HEK293T (cell line): ENCODE measurements at regions not wholly inside any gene's neighbourhood (a gene's known extent, or its start where the extent isn't known, plus 50 kb on each side); places are given as distances from the start of the nearest gene placed in this dataset.

Experiments used
- BHLHE40 ChIP-seq: fragments of 450-650 bp; IDR thresholded peaks from 2 replicates; pipeline ENCODE4 v1.6.1; 2016; ENCODE audit warnings: mild to moderate bottlenecking, moderate library complexity, borderline replicate concordance
- CTBP1 ChIP-seq: fragments of 450-650 bp; IDR thresholded peaks from 2 replicates; pipeline ENCODE4 v1.6.1; 2016; ENCODE audit warnings: borderline replicate concordance
- ELF4 ChIP-seq: fragments of 450-650 bp; IDR thresholded peaks from 2 replicates; pipeline ENCODE4 v1.6.1; 2017; ENCODE audit warnings: antibody characterized with exemption
- FOXM1 ChIP-seq: fragments of 450-650 bp; IDR thresholded peaks from 2 replicates; pipeline ENCODE4 v1.6.1; 2017; ENCODE audit warnings: mild to moderate bottlenecking, borderline replicate concordance
- HDGF ChIP-seq: fragments of 450-650 bp; IDR thresholded peaks from 2 replicates; pipeline ENCODE4 v1.6.1; 2017; ENCODE audit warnings: antibody characterized with exemption, borderline replicate concordance
- LEF1 ChIP-seq: fragments of 450-650 bp; IDR thresholded peaks from 2 replicates; pipeline ENCODE4 v1.6.1; 2017; ENCODE audit warnings: mild to moderate bottlenecking, borderline replicate concordance
- PKNOX1 ChIP-seq: fragments of 450-650 bp; IDR thresholded peaks from 2 replicates; pipeline ENCODE4 v1.6.1; 2016
- SP1 ChIP-seq: fragments of 450-650 bp; IDR thresholded peaks from 2 replicates; pipeline ENCODE4 v1.6.1; 2017
- SUZ12 ChIP-seq: fragments of 450-650 bp; IDR thresholded peaks from 2 replicates; pipeline ENCODE4 v1.6.1; 2016; ENCODE audit warnings: mild to moderate bottlenecking
- ZNF384 ChIP-seq: fragments of 450-650 bp; IDR thresholded peaks from 2 replicates; pipeline ENCODE4 v1.6.1; 2016

- TF ChIP-seq CTBP1 (no peak), BHLHE40 (no peak), SP1 (no peak), SUZ12 (no peak), FOXM1 (no peak), PKNOX1 (no peak), ELF4 (no peak), HDGF (no peak), LEF1 (no peak), ZNF384 (no peak)
These were observed 335.6 kb upstream of the SLC16A7 start for GRCh38 chr12:59260202-59260601.
